HG03159 (cell line): ENCODE measurements at regions not wholly inside any gene's neighbourhood (a gene's known extent, or its start where the extent isn't known, plus 50 kb on each side); places are given as distances from the start of the nearest gene placed in this dataset.
"Not testable (repeated sequence)": the region's sequence is repeated elsewhere in the genome, so short reads cannot be mapped to it uniquely, and the experiment has no call there.

Source experiments
- ATAC-seq: cut with Tn5 transposase; IDR thresholded peaks from one replicate; pipeline ENCODE4 v1.9.1; 2021; ENCODE audit warnings: mild to moderate bottlenecking, moderate library complexity; ENCODE audit not compliant: unreplicated experiment

GRCh38 chr20:60780388-60781025, 471.6 kb upstream of the CDH4 start:
- ATAC-seq, result no peak

- ATAC-seq, result no peak
Observed at GRCh38 chr20:60782959-60783625, 469.0 kb upstream of the CDH4 start.

GRCh38 chr20:60785301-60785700, 466.8 kb upstream of the CDH4 start:
- ATAC-seq, result no peak

GRCh38 chr20:60785785-60786184, 466.3 kb upstream of the CDH4 start:
- ATAC-seq, result no peak

GRCh38 chr20:60786686-60787217, 465.3 kb upstream of the CDH4 start:
- no peak for ATAC-seq

- ATAC-seq, result no peak
Observed at GRCh38 chr20:60787276-60787675, 464.8 kb upstream of the CDH4 start.

GRCh38 chr20:60788070-60788469, 464.0 kb upstream of the CDH4 start:
- no peak for ATAC-seq

GRCh38 chr20:60789399-60789798, 462.7 kb upstream of the CDH4 start:
- ATAC-seq, result no peak

- ATAC-seq, result not testable (repeated sequence)
Observed at GRCh38 chr20:60790339-60790738, 461.7 kb upstream of the CDH4 start.

- no peak for ATAC-seq
Observed at GRCh38 chr20:60791823-60792222, 460.2 kb upstream of the CDH4 start.

GRCh38 chr20:60792941-60793340, 459.1 kb upstream of the CDH4 start:
- ATAC-seq, result no peak

GRCh38 chr20:60794674-60795073, 457.4 kb upstream of the CDH4 start:
- no peak for ATAC-seq

GRCh38 chr20:60795651-60796050, 456.4 kb upstream of the CDH4 start:
- no peak for ATAC-seq

- ATAC-seq, result no peak
Observed at GRCh38 chr20:60800185-60800584, 451.9 kb upstream of the CDH4 start.

GRCh38 chr20:60802676-60803075, 449.4 kb upstream of the CDH4 start:
- ATAC-seq, result no peak

- no peak for ATAC-seq
Observed at GRCh38 chr20:60803335-60804055, 448.6 kb upstream of the CDH4 start.

GRCh38 chr20:60804240-60804917, 447.7 kb upstream of the CDH4 start:
- no peak for ATAC-seq

- ATAC-seq, result no peak
Observed at GRCh38 chr20:60804918-60805630, 447.0 kb upstream of the CDH4 start.

- no peak for ATAC-seq
Observed at GRCh38 chr20:60806354-60806753, 445.7 kb upstream of the CDH4 start.

GRCh38 chr20:60806824-60807223, 445.2 kb upstream of the CDH4 start:
- ATAC-seq, result no peak
